GM12878 (cell line): ENCODE measurements at regions not wholly inside any gene's neighbourhood (a gene's known extent, or its start where the extent isn't known, plus 50 kb on each side); places are given as distances from the start of the nearest gene placed in this dataset.

Source experiments
- ATAC-seq: fragments of 200-7000 bp; cut with Tn5 transposase; 3 replicates; pipeline ENCODE4 v1.9.1; 2020; ENCODE audit warnings: mild to moderate bottlenecking, moderate library complexity
- BruUV-seq: library from RNA; stranded (reverse); fragments of 400-500 nt; replicated peaks from 2 replicates; lab custom pipeline; 2021; lab: Mats Ljungman, UMichigan
- CTCF ChIA-PET: fragments of 300-600 bp; sonication (Branson Sonifier 250); formaldehyde crosslinking; extraction: SDS; loops from one replicate; lab custom pipeline; 2021; ENCODE audit warnings: inconsistent platforms; lab: Yijun Ruan, JAX
- POLR2A ChIA-PET: fragments of 350-600 bp; formaldehyde crosslinking; extraction: SDS; loops from one replicate; lab custom pipeline; 2021; ENCODE audit warnings: inconsistent platforms; lab: Charles Lee
- RAD21 ChIA-PET: fragments of 300-600 bp; sonication (Branson Sonifier 250); formaldehyde crosslinking; loops from one replicate; lab custom pipeline; 2023; ENCODE audit warnings: antibody characterized with exemption; ENCODE audit not compliant: unreplicated experiment; lab: Charles Lee
- SMC1A ChIA-PET: fragments of 300-600 bp; sonication (Branson Sonifier 250); formaldehyde crosslinking; loops from one replicate; lab custom pipeline; 2023; ENCODE audit not compliant: unreplicated experiment, uncharacterized antibody; lab: Charles Lee
- DNase-seq: peaks from one replicate; pipeline ENCODE4 v3.0.0-alpha.2; 2011; ENCODE audit warnings: low read depth, low spot score
- FAIRE-seq: peaks from 3 replicates; lab custom pipeline; 2011; peaks lifted over from hg19 to GRCh38; lab: Jason Lieb, UNC
- H2AFZ ChIP-seq: 2 replicates; pipeline ENCODE4 v1.6.0; 2011; ENCODE audit warnings: low read depth, low read length, control low read depth; ENCODE audit not compliant: control insufficient read depth
- H3K27ac ChIP-seq: 2 replicates; pipeline ENCODE4 v1.5.1; 2011; ENCODE audit warnings: control low read depth; ENCODE audit not compliant: control insufficient read depth, insufficient read depth
- H3K27me3 ChIP-seq, 2 experiments: replicated peaks in 1 of 2; 2 replicates each; pipeline versions ENCODE4 v1.6.0 to v1.6.1; 2011; ENCODE audit warnings: low read length in 1 of 2; ENCODE audit not compliant: control insufficient read depth in 2 of 2, insufficient read depth in 2 of 2
- H3K36me3 ChIP-seq, 2 experiments: 2 replicates each; pipeline ENCODE4 v1.5.1; 2011; ENCODE audit warnings: low read length in 1 of 2; ENCODE audit not compliant: control insufficient read depth in 2 of 2, insufficient read depth in 2 of 2
- H3K4me1 ChIP-seq: 2 replicates; pipeline ENCODE4 v1.6.1; 2011; ENCODE audit warnings: mild to moderate bottlenecking, low read length, moderate library complexity, mixed read lengths; ENCODE audit not compliant: control insufficient read depth, insufficient read depth
- H3K4me2 ChIP-seq: 2 replicates; pipeline ENCODE4 v1.6.0; 2011; ENCODE audit warnings: control low read depth; ENCODE audit not compliant: control insufficient read depth, insufficient read depth
- H3K4me3 ChIP-seq: fragments of 200-600 bp; sonication (generic); 2 replicates; pipeline ENCODE4 v1.5.1; 2016
- H3K79me2 ChIP-seq: 2 replicates; pipeline ENCODE4 v1.6.0; 2011; ENCODE audit warnings: low read length; ENCODE audit not compliant: control insufficient read depth, insufficient read depth
- H3K9ac ChIP-seq: 2 replicates; pipeline ENCODE4 v1.8.0; 2011; ENCODE audit warnings: low read length, control low read depth, mixed read lengths; ENCODE audit not compliant: control insufficient read depth, insufficient read depth
- H3K9me3 ChIP-seq: replicated peaks from 3 replicates; pipeline ENCODE4 v1.5.1; 2011; ENCODE audit warnings: mild to moderate bottlenecking, low read length; ENCODE audit not compliant: control insufficient read depth, insufficient read depth
- H4K20me1 ChIP-seq: 2 replicates; pipeline ENCODE4 v1.6.0; 2011; ENCODE audit not compliant: control insufficient read depth, insufficient read depth
- KDM1A ChIP-seq: fragments of 200-600 bp; sonication (generic); IDR thresholded peaks from 2 replicates; pipeline ENCODE4 v1.6.1; 2016; ENCODE audit warnings: borderline replicate concordance
- MYB ChIP-seq: fragments of 150-350 bp; IDR thresholded peaks from 2 replicates; pipeline ENCODE4 v1.6.1; 2014; ENCODE audit warnings: mild to moderate bottlenecking, low read depth, low read length, borderline replicate concordance
- RAD21 ChIP-seq: IDR thresholded peaks from 2 replicates; pipeline ENCODE4 v1.6.1; 2011; ENCODE audit warnings: mild to moderate bottlenecking, low read depth, low read length, moderate library complexity; ENCODE audit not compliant: insufficient read depth
- RBBP5 ChIP-seq: fragments of 200-600 bp; sonication (generic); conservative IDR thresholded peaks from 2 replicates; pipeline ENCODE4 v1.6.1; 2016
- SMC3 ChIP-seq: IDR thresholded peaks from 2 replicates; pipeline ENCODE4 v1.6.1; 2011; ENCODE audit warnings: low read length, improper control_type of control experiment, borderline replicate concordance
- WRNIP1 ChIP-seq: IDR thresholded peaks from 2 replicates; pipeline ENCODE4 v1.6.1; 2011; ENCODE audit warnings: low read depth, low read length, improper control_type of control experiment, borderline replicate concordance
- ZNF622 ChIP-seq: fragments of 450-650 bp; IDR thresholded peaks from 2 replicates; pipeline ENCODE4 v1.6.1; 2017; ENCODE audit warnings: mild to moderate bottlenecking, inconsistent platforms
- WGBS: methylation state at CpG from one replicate; pipeline ENCODE4 v1.1.6; 2016; ENCODE audit warnings: low lambda C conversion rate; ENCODE audit not compliant: insufficient replicate concordance, insufficient coverage; ENCODE audit errors: missing lambda C conversion rate; 5-methylcytosine and 5-hydroxymethylcytosine counted together
- in situ Hi-C: fragments of 300-500 bp; cut with MboI; formaldehyde crosslinking; loops from 9 replicates; pipeline ENCODE4 v1.14.3; 2018; ENCODE audit warnings: mixed read lengths
- intact Hi-C: fragments of 100-400 bp; cut with micrococcal nuclease; formaldehyde crosslinking; loops from one replicate; pipeline ENCODE4 v1.14.2; 2022; ENCODE audit not compliant: unreplicated experiment
- TF ChIP-seq, protein P1 (sequence below), 3 experiments: IDR thresholded peaks in 2 of 3; conservative IDR thresholded peaks in 1 of 3; 2 replicates each; pipeline ENCODE4 v1.5.1; 2011; ENCODE audit warnings: low read depth in 3 of 3, low read length in 3 of 3, mild to moderate bottlenecking in 3 of 3, control low read depth in 2 of 3, moderate library complexity in 2 of 3, inconsistent platforms in 1 of 3, mixed read lengths in 1 of 3; ENCODE audit not compliant: control insufficient read depth in 2 of 3, insufficient read depth in 1 of 3; ENCODE audit errors: extremely low read depth in 1 of 3
- TF ChIP-seq, protein P2 (sequence below): fragments of 450-650 bp; IDR thresholded peaks from 2 replicates; pipeline ENCODE4 v1.6.1; 2018; ENCODE audit warnings: borderline replicate concordance, mild to moderate bottlenecking; ENCODE audit not compliant: partially characterized antibody
- TF ChIP-seq, protein P3 (sequence below): fragments of 450-650 bp; IDR thresholded peaks from 2 replicates; pipeline ENCODE4 v1.6.1; 2016; ENCODE audit warnings: mild to moderate bottlenecking
- TF ChIP-seq, protein P4 (sequence below): fragments of 450-650 bp; IDR thresholded peaks from 2 replicates; pipeline ENCODE4 v1.6.1; 2016; ENCODE audit warnings: mild to moderate bottlenecking

DNA sequence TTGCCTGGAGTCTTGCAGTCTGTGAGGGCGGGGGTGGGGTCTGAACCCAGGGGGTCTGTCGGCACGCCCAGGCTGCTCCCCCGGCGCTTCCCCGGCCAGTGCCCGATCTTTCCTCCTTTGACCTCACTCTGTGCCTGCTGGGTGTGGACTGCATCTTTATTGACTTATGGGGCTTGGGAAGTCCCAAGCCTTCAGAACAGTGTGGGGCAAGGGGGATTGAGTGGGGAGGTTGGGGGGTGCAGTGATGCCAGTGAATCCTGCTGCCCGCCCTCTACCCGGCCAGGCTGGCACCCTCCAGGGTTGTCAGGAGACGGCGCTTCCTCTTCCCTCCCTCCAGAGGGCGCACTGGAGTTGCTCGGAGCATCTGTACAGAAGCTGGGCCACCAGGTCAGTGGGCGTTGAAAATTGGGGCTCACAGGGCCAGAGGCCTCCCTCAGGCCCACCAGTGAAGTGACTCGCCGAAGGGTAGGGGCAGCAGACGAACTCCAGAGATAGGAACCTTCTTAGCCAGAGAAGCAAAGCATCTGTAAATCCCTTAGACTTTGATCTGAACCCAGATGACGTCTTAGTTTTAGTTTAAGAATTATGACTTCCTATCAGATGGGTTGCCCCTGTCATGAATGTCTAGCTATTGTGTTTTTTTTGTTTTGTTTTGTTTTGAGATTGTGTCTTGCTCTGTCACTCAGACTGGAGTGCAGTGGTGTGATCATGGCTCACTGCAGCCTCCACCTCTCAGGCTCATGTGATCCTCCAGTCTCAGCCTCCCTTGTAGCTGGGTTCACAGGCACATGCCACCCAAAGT lies 184.8 kb upstream of the CIBAR2 start:
- no peak overlapping the region for H3K4me2 ChIP-seq
- RAD21 ChIA-PET, result interaction anchor here (0.7 kb wide), 1 partner anchor 182 kb away, joined by 4 read pairs; no protein-coding TSS in a partner anchor
- SMC1A ChIA-PET, result interaction anchor here (0.6 to 1.1 kb wide), 3 partner anchors 22 to 505 kb away, joined by 3 to 5 read pairs (median 5); no protein-coding TSS in a partner anchor
- H3K9me3 ChIP-seq, result no peaks in the 10 kb centered on the region
- TF ChIP-seq, protein P1, sequence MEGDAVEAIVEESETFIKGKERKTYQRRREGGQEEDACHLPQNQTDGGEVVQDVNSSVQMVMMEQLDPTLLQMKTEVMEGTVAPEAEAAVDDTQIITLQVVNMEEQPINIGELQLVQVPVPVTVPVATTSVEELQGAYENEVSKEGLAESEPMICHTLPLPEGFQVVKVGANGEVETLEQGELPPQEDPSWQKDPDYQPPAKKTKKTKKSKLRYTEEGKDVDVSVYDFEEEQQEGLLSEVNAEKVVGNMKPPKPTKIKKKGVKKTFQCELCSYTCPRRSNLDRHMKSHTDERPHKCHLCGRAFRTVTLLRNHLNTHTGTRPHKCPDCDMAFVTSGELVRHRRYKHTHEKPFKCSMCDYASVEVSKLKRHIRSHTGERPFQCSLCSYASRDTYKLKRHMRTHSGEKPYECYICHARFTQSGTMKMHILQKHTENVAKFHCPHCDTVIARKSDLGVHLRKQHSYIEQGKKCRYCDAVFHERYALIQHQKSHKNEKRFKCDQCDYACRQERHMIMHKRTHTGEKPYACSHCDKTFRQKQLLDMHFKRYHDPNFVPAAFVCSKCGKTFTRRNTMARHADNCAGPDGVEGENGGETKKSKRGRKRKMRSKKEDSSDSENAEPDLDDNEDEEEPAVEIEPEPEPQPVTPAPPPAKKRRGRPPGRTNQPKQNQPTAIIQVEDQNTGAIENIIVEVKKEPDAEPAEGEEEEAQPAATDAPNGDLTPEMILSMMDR (IDR thresholded peaks at IDR 0.05 in 2 of 3, conservative IDR thresholded peaks at IDR 0.05 in 1 of 3; ENCODE audit: control insufficient read depth in 2 of 3, extremely low read depth in 1 of 3, insufficient read depth in 1 of 3, low read depth in 3 of 3, low read length in 3 of 3), result peak; percentile 72 to 90 (median 76)
- TF ChIP-seq ZNF622, result no peak
- TF ChIP-seq WRNIP1, result no peak
- 0 out of 2 replicates have a peak, but pooled peaks have one; percentile 28 for TF ChIP-seq SMC3
- no peak for TF ChIP-seq MYB
- TF ChIP-seq RBBP5, result no peak
- TF ChIP-seq, protein P2, sequence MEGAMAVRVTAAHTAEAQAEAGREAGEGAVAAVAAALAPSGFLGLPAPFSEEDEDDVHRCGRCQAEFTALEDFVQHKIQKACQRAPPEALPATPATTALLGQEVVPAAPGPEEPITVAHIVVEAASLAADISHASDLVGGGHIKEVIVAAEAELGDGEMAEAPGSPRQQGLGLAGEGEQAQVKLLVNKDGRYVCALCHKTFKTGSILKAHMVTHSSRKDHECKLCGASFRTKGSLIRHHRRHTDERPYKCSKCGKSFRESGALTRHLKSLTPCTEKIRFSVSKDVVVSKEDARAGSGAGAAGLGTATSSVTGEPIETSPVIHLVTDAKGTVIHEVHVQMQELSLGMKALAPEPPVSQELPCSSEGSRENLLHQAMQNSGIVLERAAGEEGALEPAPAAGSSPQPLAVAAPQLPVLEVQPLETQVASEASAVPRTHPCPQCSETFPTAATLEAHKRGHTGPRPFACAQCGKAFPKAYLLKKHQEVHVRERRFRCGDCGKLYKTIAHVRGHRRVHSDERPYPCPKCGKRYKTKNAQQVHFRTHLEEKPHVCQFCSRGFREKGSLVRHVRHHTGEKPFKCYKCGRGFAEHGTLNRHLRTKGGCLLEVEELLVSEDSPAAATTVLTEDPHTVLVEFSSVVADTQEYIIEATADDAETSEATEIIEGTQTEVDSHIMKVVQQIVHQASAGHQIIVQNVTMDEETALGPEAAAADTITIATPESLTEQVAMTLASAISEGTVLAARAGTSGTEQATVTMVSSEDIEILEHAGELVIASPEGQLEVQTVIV, result no peak
- no peak for TF ChIP-seq KDM1A
- TF ChIP-seq, protein P3, sequence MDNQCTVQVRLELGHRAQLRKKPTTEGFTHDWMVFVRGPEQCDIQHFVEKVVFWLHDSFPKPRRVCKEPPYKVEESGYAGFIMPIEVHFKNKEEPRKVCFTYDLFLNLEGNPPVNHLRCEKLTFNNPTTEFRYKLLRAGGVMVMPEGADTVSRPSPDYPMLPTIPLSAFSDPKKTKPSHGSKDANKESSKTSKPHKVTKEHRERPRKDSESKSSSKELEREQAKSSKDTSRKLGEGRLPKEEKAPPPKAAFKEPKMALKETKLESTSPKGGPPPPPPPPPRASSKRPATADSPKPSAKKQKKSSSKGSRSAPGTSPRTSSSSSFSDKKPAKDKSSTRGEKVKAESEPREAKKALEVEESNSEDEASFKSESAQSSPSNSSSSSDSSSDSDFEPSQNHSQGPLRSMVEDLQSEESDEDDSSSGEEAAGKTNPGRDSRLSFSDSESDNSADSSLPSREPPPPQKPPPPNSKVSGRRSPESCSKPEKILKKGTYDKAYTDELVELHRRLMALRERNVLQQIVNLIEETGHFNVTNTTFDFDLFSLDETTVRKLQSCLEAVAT, result no peak
- peak; percentile 40; the same call in 1 of the 2 replicates for TF ChIP-seq RAD21
- TF ChIP-seq, protein P4, sequence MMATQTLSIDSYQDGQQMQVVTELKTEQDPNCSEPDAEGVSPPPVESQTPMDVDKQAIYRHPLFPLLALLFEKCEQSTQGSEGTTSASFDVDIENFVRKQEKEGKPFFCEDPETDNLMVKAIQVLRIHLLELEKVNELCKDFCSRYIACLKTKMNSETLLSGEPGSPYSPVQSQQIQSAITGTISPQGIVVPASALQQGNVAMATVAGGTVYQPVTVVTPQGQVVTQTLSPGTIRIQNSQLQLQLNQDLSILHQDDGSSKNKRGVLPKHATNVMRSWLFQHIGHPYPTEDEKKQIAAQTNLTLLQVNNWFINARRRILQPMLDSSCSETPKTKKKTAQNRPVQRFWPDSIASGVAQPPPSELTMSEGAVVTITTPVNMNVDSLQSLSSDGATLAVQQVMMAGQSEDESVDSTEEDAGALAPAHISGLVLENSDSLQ, result peak; percentile 61
- TF ChIP-seq, all 136 proteins: peak for 4
- Histone ChIP-seq H3K27ac (no peak overlapping the region), H3K9ac (no peak overlapping the region), H3K27me3 (no peaks in the 10 kb centered on the region), H2AFZ (no peak overlapping the region), H4K20me1 (no peaks in the 10 kb centered on the region), H3K4me3 (no peak overlapping the region), H3K79me2 (no peaks in the 10 kb centered on the region), H3K4me1 (no peaks in the 10 kb centered on the region), H3K36me3 (no peaks in the 10 kb centered on the region)
- in situ Hi-C loops (no loop called here), intact Hi-C loops (no loop called here)
- peak; percentile 23 for FAIRE-seq
- ChIA-PET CTCF (interaction anchor here (0.9 to 2.2 kb wide), 12 partner anchors 9 to 184 kb away, joined by 3 to 16 read pairs (median 4); no protein-coding TSS in a partner anchor), POLR2A (no interaction called here)
- no peak for DNase-seq
- no TSS peak for BruUV-seq
- WGBS, result 28% methylated on average over 18 of the region's 18 CpGs
- peak; percentile 98 for ATAC-seq
